Lower lobe of right lung (tissue), 2 donors: ENCODE measurements at regions not wholly inside any gene's neighbourhood (a gene's known extent, or its start where the extent isn't known, plus 50 kb on each side); places are given as distances from the start of the nearest gene placed in this dataset.

Experiments used
- ATAC-seq, 2 donors: fragments of 200-7000 bp; cut with Tn5 transposase; one replicate each; pipeline ENCODE4 v1.9.1; 2020 to 2022; ENCODE audit warnings: mild to moderate bottlenecking in 2 of 2, moderate library complexity in 2 of 2
- DNase-seq: peaks from one replicate; pipeline ENCODE4 v3.0.0-alpha.2; 2020
- H3K27ac ChIP-seq: fragments of 200-600 bp; one replicate; pipeline ENCODE4 v1.8.0; 2022
- H3K27me3 ChIP-seq: fragments of 200-600 bp; one replicate; pipeline ENCODE4 v1.8.0; 2022; ENCODE audit warnings: low read depth
- H3K36me3 ChIP-seq: fragments of 200-600 bp; one replicate; pipeline ENCODE4 v1.8.0; 2022; ENCODE audit warnings: mild to moderate bottlenecking
- H3K4me1 ChIP-seq: fragments of 200-600 bp; one replicate; pipeline ENCODE4 v1.8.0; 2022
- H3K4me3 ChIP-seq: fragments of 200-600 bp; one replicate; pipeline ENCODE4 v1.8.0; 2022; ENCODE audit warnings: mild to moderate bottlenecking
- H3K9me3 ChIP-seq: fragments of 200-600 bp; one replicate; pipeline ENCODE4 v1.8.0; 2022
- intact Hi-C: fragments of 100-400 bp; cut with DNase I; formaldehyde crosslinking; loops from one replicate; pipeline ENCODE4 v1.11.0; 2022
- TF ChIP-seq, protein P1 (sequence below): fragments of 200-600 bp; IDR thresholded peaks from one replicate; pipeline ENCODE4 v1.8.0; 2022; ENCODE audit warnings: antibody characterized with exemption, mild to moderate bottlenecking
- donor health status: DM: no; HTN: yes; CAD: no; lungs with severe emphysema.

DNA sequence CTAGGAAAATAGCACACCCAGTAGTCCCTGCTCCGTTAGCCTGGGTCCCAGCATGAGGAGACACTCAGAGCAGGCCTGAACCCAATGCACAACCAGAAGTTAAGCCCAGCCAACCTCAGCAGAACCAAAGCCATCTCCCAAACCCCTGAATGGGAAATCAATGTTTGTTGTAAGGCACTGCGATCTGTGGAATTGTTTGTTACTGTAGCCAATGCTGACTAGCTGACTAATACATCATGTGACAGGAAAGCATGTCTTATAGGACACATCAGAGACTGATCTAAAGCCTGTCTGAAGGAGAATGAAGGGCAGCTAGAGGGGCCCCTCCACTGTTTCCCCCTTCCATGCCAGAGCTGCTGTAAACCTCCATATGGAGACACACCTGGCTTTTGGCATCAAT, 96.4 kb downstream of the MARCHF4 start:
- Histone ChIP-seq H3K36me3 (no peaks in the 10 kb centered on the region), H3K27ac (no peak overlapping the region), H3K9me3 (no peaks in the 10 kb centered on the region), H3K4me1 (no peaks in the 10 kb centered on the region), H3K4me3 (no peak overlapping the region), H3K27me3 (no peaks in the 10 kb centered on the region)
- ATAC-seq (no peak), DNase-seq (no peak)
- TF ChIP-seq, protein P1, sequence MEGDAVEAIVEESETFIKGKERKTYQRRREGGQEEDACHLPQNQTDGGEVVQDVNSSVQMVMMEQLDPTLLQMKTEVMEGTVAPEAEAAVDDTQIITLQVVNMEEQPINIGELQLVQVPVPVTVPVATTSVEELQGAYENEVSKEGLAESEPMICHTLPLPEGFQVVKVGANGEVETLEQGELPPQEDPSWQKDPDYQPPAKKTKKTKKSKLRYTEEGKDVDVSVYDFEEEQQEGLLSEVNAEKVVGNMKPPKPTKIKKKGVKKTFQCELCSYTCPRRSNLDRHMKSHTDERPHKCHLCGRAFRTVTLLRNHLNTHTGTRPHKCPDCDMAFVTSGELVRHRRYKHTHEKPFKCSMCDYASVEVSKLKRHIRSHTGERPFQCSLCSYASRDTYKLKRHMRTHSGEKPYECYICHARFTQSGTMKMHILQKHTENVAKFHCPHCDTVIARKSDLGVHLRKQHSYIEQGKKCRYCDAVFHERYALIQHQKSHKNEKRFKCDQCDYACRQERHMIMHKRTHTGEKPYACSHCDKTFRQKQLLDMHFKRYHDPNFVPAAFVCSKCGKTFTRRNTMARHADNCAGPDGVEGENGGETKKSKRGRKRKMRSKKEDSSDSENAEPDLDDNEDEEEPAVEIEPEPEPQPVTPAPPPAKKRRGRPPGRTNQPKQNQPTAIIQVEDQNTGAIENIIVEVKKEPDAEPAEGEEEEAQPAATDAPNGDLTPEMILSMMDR, result no peak
- intact Hi-C loops, result no loop called here

DNA sequence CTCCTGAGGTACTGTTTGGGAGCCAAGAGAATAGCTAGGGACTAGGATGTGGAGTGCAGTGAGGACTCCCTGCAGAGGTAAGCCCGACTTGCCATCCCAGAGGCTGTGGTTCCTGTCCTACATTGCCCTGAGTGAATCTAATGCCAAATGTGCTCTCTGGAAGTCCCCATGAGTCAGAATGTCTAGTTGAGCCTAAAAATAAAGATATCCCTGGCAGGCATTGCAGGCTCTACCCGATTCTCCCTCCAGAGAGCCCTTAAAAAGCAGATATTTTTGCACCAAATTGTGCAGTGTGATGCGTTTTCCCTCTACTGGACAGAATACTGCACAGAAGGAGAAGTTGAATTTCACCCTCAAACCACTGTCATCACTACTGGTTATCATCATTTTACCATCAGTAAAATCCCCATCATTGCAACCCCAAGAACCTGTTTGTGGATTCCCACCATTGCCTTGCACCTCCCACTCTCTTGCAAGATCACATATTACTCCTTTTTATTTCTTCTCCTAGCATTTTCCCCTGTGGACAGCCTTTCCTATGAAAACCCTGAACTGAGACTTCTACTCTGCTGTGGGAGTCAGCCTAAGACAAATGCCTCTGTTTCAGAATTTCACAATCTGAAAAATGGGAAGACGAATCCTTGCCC, 98.0 kb downstream of the MARCHF4 start:
- H3K4me1 ChIP-seq, result no peaks in the 10 kb centered on the region
- H3K4me3 ChIP-seq, result no peak overlapping the region
- TF ChIP-seq, protein P1, result no peak
- ATAC-seq (no peak), DNase-seq (no peak)
- no peaks in the 10 kb centered on the region for H3K27me3 ChIP-seq
- H3K9me3 ChIP-seq, result no peaks in the 10 kb centered on the region
- no peaks in the 10 kb centered on the region for H3K36me3 ChIP-seq
- H3K27ac ChIP-seq, result no peak overlapping the region
- intact Hi-C loops, result no loop called here

DNA sequence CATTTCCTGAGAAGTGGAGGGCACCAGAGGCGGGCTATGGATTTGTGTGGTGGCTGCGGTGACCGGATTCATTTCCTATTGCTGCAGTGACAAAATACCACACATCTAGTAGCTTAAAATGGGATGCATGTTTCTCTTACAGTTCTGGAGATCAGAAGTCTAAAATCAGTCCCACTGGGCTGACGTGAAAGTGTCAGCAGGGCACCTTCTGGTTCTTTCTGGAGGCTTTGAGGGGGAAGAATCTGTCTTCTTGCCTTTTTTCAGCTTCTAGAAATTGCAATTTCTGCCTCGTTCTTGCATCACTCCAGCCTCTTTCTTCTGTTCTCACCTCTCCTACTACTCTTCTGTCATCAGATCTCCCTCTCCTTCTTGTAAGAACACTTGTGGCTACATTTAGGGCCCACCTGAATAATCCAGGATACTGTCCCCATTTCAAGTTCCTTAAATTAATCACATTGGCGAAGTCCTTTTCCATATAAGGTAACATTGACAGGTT, 111.2 kb downstream of the MARCHF4 start:
- Histone ChIP-seq H3K4me1 (no peaks in the 10 kb centered on the region), H3K27me3 (no peaks in the 10 kb centered on the region), H3K27ac (no peak overlapping the region), H3K36me3 (no peaks in the 10 kb centered on the region), H3K4me3 (no peak overlapping the region), H3K9me3 (no peaks in the 10 kb centered on the region)
- ATAC-seq (no peak), DNase-seq (no peak)
- TF ChIP-seq, protein P1, result no peak
- intact Hi-C loops, result no loop called here

DNA sequence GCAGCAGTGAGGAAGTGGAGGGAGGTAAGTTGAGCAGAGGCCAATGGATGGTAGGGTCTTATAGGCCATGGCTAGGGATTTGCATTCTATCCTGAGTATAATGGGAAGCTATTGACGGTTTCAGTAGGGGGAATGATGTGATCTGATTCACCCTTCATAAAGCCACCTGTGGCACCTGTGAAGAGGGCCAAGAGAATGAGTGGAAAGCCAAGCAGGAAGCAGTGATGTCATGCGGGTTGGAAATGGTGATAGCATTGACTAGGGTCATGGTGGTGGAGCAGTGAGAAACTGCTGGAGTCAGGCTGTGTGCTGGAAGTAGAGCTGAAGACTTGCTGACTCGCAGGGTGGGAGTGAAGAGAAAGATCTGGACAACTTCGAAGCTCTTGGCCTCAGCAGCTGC, 111.7 kb downstream of the MARCHF4 start:
- Histone ChIP-seq H3K27me3 (no peaks in the 10 kb centered on the region), H3K36me3 (no peaks in the 10 kb centered on the region), H3K4me1 (no peaks in the 10 kb centered on the region), H3K4me3 (no peak overlapping the region), H3K27ac (no peak overlapping the region), H3K9me3 (no peaks in the 10 kb centered on the region)
- ATAC-seq (no peak), DNase-seq (no peak)
- TF ChIP-seq, protein P1, result no peak
- intact Hi-C loops, result no loop called here

DNA sequence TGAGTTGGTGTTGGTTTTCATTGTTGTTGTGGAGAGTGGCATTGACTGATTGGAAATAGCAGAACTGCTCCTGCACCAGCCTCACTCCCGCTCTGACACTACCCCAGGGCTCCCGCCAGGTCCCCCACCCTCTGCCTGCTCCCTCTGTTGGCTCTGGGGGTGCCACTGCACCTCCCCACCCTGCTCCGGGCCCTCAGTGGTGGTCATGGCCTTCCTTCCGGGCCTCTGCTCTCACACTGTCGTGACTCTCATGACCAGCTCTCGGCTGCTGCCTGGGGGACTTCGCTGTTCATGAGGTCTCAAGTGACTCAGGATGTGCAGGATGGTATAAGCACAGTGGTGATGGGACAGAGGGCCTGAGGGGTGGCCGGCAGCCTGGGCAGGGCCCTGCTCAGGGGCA, 113.2 kb downstream of the MARCHF4 start:
- Histone ChIP-seq H3K36me3 (no peaks in the 10 kb centered on the region), H3K27me3 (no peaks in the 10 kb centered on the region), H3K4me3 (no peak overlapping the region), H3K9me3 (no peaks in the 10 kb centered on the region), H3K4me1 (no peaks in the 10 kb centered on the region), H3K27ac (no peak overlapping the region)
- TF ChIP-seq, protein P1, result no peak
- DNase-seq (no peak), ATAC-seq (no peak)
- intact Hi-C loops, result no loop called here
